Esophagus squamous epithelium (tissue), 4 donors: ENCODE measurements at regions not wholly inside any gene's neighbourhood (a gene's known extent, or its start where the extent isn't known, plus 50 kb on each side); places are given as distances from the start of the nearest gene placed in this dataset.
A peak's percentile ranks its signal among the peaks of the same experiment; 100 is the strongest.

Experiments used
- POLR2A ChIP-seq, 4 donors: fragments of 450-650 bp; IDR thresholded peaks; one replicate each; pipeline ENCODE4 v1.6.1; 2017; ENCODE audit warnings: antibody characterized with exemption in 4 of 4, mild to moderate bottlenecking in 4 of 4, moderate library complexity in 3 of 4
- TF ChIP-seq, protein P1 (sequence below), 6 experiments: fragments of 450-650 bp in 4 of 6; fragments of 200-600 bp in 2 of 6; sonication (generic) in 2 of 6; IDR thresholded peaks; one replicate each; pipeline ENCODE4 v1.5.1; 2016 to 2019; ENCODE audit warnings: antibody characterized with exemption in 6 of 6, mild to moderate bottlenecking in 4 of 6, moderate library complexity in 4 of 6

DNA sequence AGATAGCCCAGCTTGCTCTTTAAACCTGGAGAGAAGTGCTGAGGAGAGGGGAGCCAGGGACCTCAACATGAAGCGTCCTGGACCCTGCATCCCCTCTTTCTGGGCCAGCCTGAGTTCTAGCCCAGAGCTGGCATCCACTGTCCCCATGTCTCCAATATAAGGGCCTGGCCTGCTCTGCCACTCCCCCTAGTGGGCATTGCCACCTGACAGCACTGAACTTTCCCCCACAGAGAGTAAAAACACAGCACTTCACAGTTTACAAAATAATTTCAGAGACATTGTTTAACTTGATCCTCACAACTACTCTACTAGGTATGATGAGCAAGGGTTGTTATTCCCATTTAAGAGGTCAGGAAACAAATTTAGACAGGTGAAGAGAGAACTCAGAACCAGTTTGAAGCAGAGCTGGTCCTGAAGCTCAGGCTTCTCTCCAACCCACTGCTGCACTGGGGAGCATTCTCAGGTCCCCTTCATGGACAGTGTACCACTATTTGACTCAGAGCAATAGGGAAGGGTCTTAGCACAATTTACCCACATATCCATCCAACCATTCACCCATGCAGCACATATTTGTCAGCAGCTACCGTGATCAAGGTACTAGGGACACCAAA lies 151.2 kb downstream of the DMRTA2 start:
- TF ChIP-seq, protein P1, sequence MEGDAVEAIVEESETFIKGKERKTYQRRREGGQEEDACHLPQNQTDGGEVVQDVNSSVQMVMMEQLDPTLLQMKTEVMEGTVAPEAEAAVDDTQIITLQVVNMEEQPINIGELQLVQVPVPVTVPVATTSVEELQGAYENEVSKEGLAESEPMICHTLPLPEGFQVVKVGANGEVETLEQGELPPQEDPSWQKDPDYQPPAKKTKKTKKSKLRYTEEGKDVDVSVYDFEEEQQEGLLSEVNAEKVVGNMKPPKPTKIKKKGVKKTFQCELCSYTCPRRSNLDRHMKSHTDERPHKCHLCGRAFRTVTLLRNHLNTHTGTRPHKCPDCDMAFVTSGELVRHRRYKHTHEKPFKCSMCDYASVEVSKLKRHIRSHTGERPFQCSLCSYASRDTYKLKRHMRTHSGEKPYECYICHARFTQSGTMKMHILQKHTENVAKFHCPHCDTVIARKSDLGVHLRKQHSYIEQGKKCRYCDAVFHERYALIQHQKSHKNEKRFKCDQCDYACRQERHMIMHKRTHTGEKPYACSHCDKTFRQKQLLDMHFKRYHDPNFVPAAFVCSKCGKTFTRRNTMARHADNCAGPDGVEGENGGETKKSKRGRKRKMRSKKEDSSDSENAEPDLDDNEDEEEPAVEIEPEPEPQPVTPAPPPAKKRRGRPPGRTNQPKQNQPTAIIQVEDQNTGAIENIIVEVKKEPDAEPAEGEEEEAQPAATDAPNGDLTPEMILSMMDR (IDR thresholded peaks at IDR 0.05), result peak in 4 of 6 experiments; percentile 12 to 47 (median 26)
- no peak for TF ChIP-seq POLR2A (IDR thresholded peaks at IDR 0.05)
